Caco-2 (cell line): ENCODE measurements at regions not wholly inside any gene's neighbourhood (a gene's known extent, or its start where the extent isn't known, plus 50 kb on each side); places are given as distances from the start of the nearest gene placed in this dataset.

Source experiments
- BruUV-seq: library from RNA; stranded (reverse); fragments of 400-500 nt; replicated peaks from 2 replicates; lab custom pipeline; 2021; lab: Mats Ljungman, UMichigan
- CTCF ChIA-PET: fragments of 300-600 bp; sonication (Branson Sonifier 250); formaldehyde crosslinking; loops from one replicate; lab custom pipeline; 2022; ENCODE audit warnings: antibody characterized with exemption; lab: Charles Lee
- POLR2A ChIA-PET: fragments of 300-600 bp; sonication (Branson Sonifier 250); formaldehyde crosslinking; loops from one replicate; lab custom pipeline; 2022; ENCODE audit warnings: antibody characterized with exemption; lab: Charles Lee
- DNase-seq, 2 experiments: peaks; one replicate each; pipeline versions ENCODE4 v3.0.0 to v3.0.0-alpha.2; 2020 to 2022
- H3K27me3 ChIP-seq: replicated peaks from 2 replicates; pipeline ENCODE4 v1.6.0; 2011; ENCODE audit warnings: low read length; ENCODE audit not compliant: control insufficient read depth, insufficient read depth
- H3K36me3 ChIP-seq: 2 replicates; pipeline ENCODE4 v1.5.1; 2011; ENCODE audit warnings: low read length; ENCODE audit not compliant: control insufficient read depth, insufficient read depth
- H3K4me1 ChIP-seq: fragments of 250-450 bp; sonication (Bioruptor Pico); 2 replicates; pipeline ENCODE4 v1.5.1; 2020; ENCODE audit warnings: mild to moderate bottlenecking
- H3K4me3 ChIP-seq: 2 replicates; pipeline ENCODE4 v1.5.1; 2011; ENCODE audit warnings: low read depth, mild to moderate bottlenecking, control low read depth, low read length
- H3K9me3 ChIP-seq: fragments of 250-450 bp; sonication (Bioruptor Pico); 2 replicates; pipeline ENCODE4 v1.5.1; 2020; ENCODE audit warnings: mild to moderate bottlenecking, moderate library complexity
- H3K27ac Mint-ChIP-seq: one replicate; pipeline ENCODE4 v1.8.0; 2022; ENCODE audit warnings: mixed read lengths; ENCODE audit not compliant: unreplicated experiment
- H3K27me3 Mint-ChIP-seq: one replicate; pipeline ENCODE4 v1.8.0; 2022; ENCODE audit warnings: mixed read lengths; ENCODE audit not compliant: insufficient read depth, unreplicated experiment
- H3K36me3 Mint-ChIP-seq: one replicate; pipeline ENCODE4 v1.8.0; 2022; ENCODE audit warnings: mild to moderate bottlenecking, mixed read lengths; ENCODE audit not compliant: insufficient read depth, unreplicated experiment
- H3K4me1 Mint-ChIP-seq: one replicate; pipeline ENCODE4 v1.8.0; 2022; ENCODE audit warnings: low read depth, mixed read lengths; ENCODE audit not compliant: unreplicated experiment
- H3K4me3 Mint-ChIP-seq: one replicate; pipeline ENCODE4 v1.8.0; 2022; ENCODE audit warnings: mild to moderate bottlenecking, moderate library complexity, mixed read lengths; ENCODE audit not compliant: unreplicated experiment
- H3K9me3 Mint-ChIP-seq: one replicate; pipeline ENCODE4 v1.8.0; 2022; ENCODE audit warnings: mixed read lengths; ENCODE audit not compliant: unreplicated experiment
- CTCF ChIP-seq, 2 experiments: fragments of 200-600 bp in 1 of 2; IDR thresholded peaks; 1 replicate in 1 of 2; 2 replicates in 1 of 2; pipeline versions ENCODE4 v1.5.1 to v1.8.0; 2011 to 2022; ENCODE audit warnings: antibody characterized with exemption in 1 of 2, control low read depth in 1 of 2, inconsistent platforms in 1 of 2, low read depth in 1 of 2, low read length in 1 of 2, mild to moderate bottlenecking in 1 of 2, moderate library complexity in 1 of 2; ENCODE audit not compliant: insufficient read depth in 1 of 2, severe bottlenecking in 1 of 2, unreplicated experiment in 1 of 2
- intact Hi-C: fragments of 100-400 bp; cut with micrococcal nuclease; formaldehyde crosslinking; loops from one replicate; pipeline ENCODE4 v1.10.0; 2022; ENCODE audit not compliant: unreplicated experiment

GRCh38 chr2:149782572-149782971 lies 195.0 kb upstream of the MMADHC start:
- no peak for DNase-seq
- Histone ChIP-seq H3K27me3 (no peaks in the 10 kb centered on the region; the same call in 1 of the 2 replicates), H3K4me1 (no peaks in the 10 kb centered on the region), H3K9me3 (no peaks in the 10 kb centered on the region), H3K36me3 (no peaks in the 10 kb centered on the region), H3K4me3 (no peak overlapping the region)
- H3K27me3 Mint-ChIP-seq, result no peaks in the 10 kb centered on the region
- no peak for TF ChIP-seq CTCF (IDR thresholded peaks at IDR 0.05; ENCODE audit: insufficient read depth in 1 of 2, low read depth in 1 of 2, low read length in 1 of 2, severe bottlenecking in 1 of 2, unreplicated experiment in 1 of 2)
- H3K36me3 Mint-ChIP-seq, result no peaks in the 10 kb centered on the region
- no TSS peak for BruUV-seq
- POLR2A ChIA-PET, result no interaction called here
- no peaks in the 10 kb centered on the region for H3K9me3 Mint-ChIP-seq
- CTCF ChIA-PET, result no interaction called here
- no peak overlapping the region for H3K27ac Mint-ChIP-seq
- H3K4me3 Mint-ChIP-seq, result no peak overlapping the region
- H3K4me1 Mint-ChIP-seq, result no peaks in the 10 kb centered on the region
- intact Hi-C loops, result no loop called here

- no peaks in the 10 kb centered on the region for H3K9me3 ChIP-seq
- H3K36me3 ChIP-seq, result no peaks in the 10 kb centered on the region
- Mint-ChIP-seq H3K4me1 (no peaks in the 10 kb centered on the region), H3K27ac (no peak overlapping the region), H3K4me3 (no peak overlapping the region), H3K9me3 (no peaks in the 10 kb centered on the region), H3K27me3 (no peaks in the 10 kb centered on the region), H3K36me3 (no peaks in the 10 kb centered on the region)
- no peaks in the 10 kb centered on the region for H3K4me1 ChIP-seq
- no TSS peak for BruUV-seq
- no peak overlapping the region for H3K4me3 ChIP-seq
- no peak for DNase-seq
- no peaks in the 10 kb centered on the region; the same call in 1 of the 2 replicates for H3K27me3 ChIP-seq
- no peak for TF ChIP-seq CTCF (IDR thresholded peaks at IDR 0.05; ENCODE audit: insufficient read depth in 1 of 2, low read depth in 1 of 2, low read length in 1 of 2, severe bottlenecking in 1 of 2, unreplicated experiment in 1 of 2)
- ChIA-PET CTCF (interaction anchor here (0.6 kb wide), 1 partner anchor 168 kb away, joined by 6 read pairs; no protein-coding TSS in a partner anchor), POLR2A (no interaction called here)
- intact Hi-C loops, result no loop called here
Observed at GRCh38 chr2:149781263-149781808, 193.8 kb upstream of the MMADHC start.

- Histone ChIP-seq H3K9me3 (no peaks in the 10 kb centered on the region), H3K4me3 (no peak overlapping the region), H3K36me3 (no peaks in the 10 kb centered on the region), H3K4me1 (no peaks in the 10 kb centered on the region), H3K27me3 (no peaks in the 10 kb centered on the region; the same call in 1 of the 2 replicates)
- no peak for DNase-seq
- Mint-ChIP-seq H3K4me3 (no peak overlapping the region), H3K27me3 (no peaks in the 10 kb centered on the region), H3K9me3 (no peaks in the 10 kb centered on the region), H3K27ac (no peak overlapping the region), H3K36me3 (no peaks in the 10 kb centered on the region), H3K4me1 (no peaks in the 10 kb centered on the region)
- intact Hi-C loops, result no loop called here
- TF ChIP-seq CTCF (IDR thresholded peaks at IDR 0.05; ENCODE audit: insufficient read depth in 1 of 2, low read depth in 1 of 2, low read length in 1 of 2, severe bottlenecking in 1 of 2, unreplicated experiment in 1 of 2), result no peak
- no TSS peak for BruUV-seq
- POLR2A ChIA-PET, result no interaction called here
- CTCF ChIA-PET, result no interaction called here
Observed at GRCh38 chr2:149773006-149773405, 185.4 kb upstream of the MMADHC start.
